Stomach (tissue), 4 donors: ENCODE measurements at regions not wholly inside any gene's neighbourhood (a gene's known extent, or its start where the extent isn't known, plus 50 kb on each side); places are given as distances from the start of the nearest gene placed in this dataset.

Experiments
- CTCF ChIP-seq, 7 experiments: fragments of 450-650 bp in 4 of 7; fragments of 200-600 bp in 3 of 7; sonication (generic) in 3 of 7; IDR thresholded peaks; one replicate each; pipeline ENCODE4 v1.5.1; 2016 to 2019; ENCODE audit warnings: antibody characterized with exemption in 7 of 7, control low read depth in 2 of 7, mild to moderate bottlenecking in 1 of 7
- POLR2A ChIP-seq, 4 donors: fragments of 450-650 bp; IDR thresholded peaks; one replicate each; pipeline ENCODE4 v1.6.1; 2016; ENCODE audit warnings: antibody characterized with exemption in 4 of 4, control low read depth in 2 of 4, mild to moderate bottlenecking in 1 of 4, moderate library complexity in 1 of 4
- POLR2AphosphoS5 ChIP-seq, 3 donors: sonication (generic); formaldehyde crosslinking; IDR thresholded peaks; one replicate each; pipeline ENCODE4 v1.6.1; 2016; ENCODE audit warnings: antibody characterized with exemption in 3 of 3

GRCh38 chr4:127140306-127140705, 492.5 kb upstream of the INTU start:
- no peak for TF ChIP-seq POLR2A (IDR thresholded peaks at IDR 0.05)
- TF ChIP-seq CTCF (IDR thresholded peaks at IDR 0.05): no peak
- TF ChIP-seq POLR2AphosphoS5 (IDR thresholded peaks at IDR 0.05): no peak
